NCI-H2227 (cell line): ENCODE measurements at regions not wholly inside any gene's neighbourhood (a gene's known extent, or its start where the extent isn't known, plus 50 kb on each side); places are given as distances from the start of the nearest gene placed in this dataset.

Experiments used
- DNase-seq: peaks from one replicate; lab custom pipeline; 2025; ENCODE audit not compliant: unreplicated experiment; lab: John Stamatoyannopoulos, UW

GRCh38 chr16:35745821-35746248, 2286.4 kb downstream of the TP53TG3F start:
- no peak for DNase-seq

GRCh38 chr16:35746281-35746962, 2287.0 kb downstream of the TP53TG3F start:
- no peak for DNase-seq

- no peak for DNase-seq
These were observed 2287.7 kb downstream of the TP53TG3F start for GRCh38 chr16:35746963-35747657.

- DNase-seq: no peak
These were observed 2288.4 kb downstream of the TP53TG3F start for GRCh38 chr16:35747658-35748455.

GRCh38 chr16:35748621-35749252, 2289.3 kb downstream of the TP53TG3F start:
- DNase-seq: no peak

- DNase-seq: no peak
These were observed 2290.1 kb downstream of the TP53TG3F start for GRCh38 chr16:35749253-35750141.

- DNase-seq: no peak
These were observed 2290.8 kb downstream of the TP53TG3F start for GRCh38 chr16:35750157-35750689.

GRCh38 chr16:35750701-35751104, 2291.3 kb downstream of the TP53TG3F start:
- DNase-seq: no peak

GRCh38 chr16:35751191-35751941, 2292.0 kb downstream of the TP53TG3F start:
- DNase-seq: no peak

- no peak for DNase-seq
These were observed 2292.8 kb downstream of the TP53TG3F start for GRCh38 chr16:35752012-35752772.

- no peak for DNase-seq
These were observed 2293.6 kb downstream of the TP53TG3F start for GRCh38 chr16:35752773-35753558.

- DNase-seq: no peak
These were observed 2294.4 kb downstream of the TP53TG3F start for GRCh38 chr16:35753559-35754390.

- no peak for DNase-seq
These were observed 2295.3 kb downstream of the TP53TG3F start for GRCh38 chr16:35754391-35755369.

- no peak for DNase-seq
These were observed 2329.0 kb downstream of the TP53TG3F start for GRCh38 chr16:35788381-35788780.

- no peak for DNase-seq
These were observed 2333.3 kb downstream of the TP53TG3F start for GRCh38 chr16:35792516-35793285.
